AG09309 (cell line): ENCODE measurements at regions not wholly inside any gene's neighbourhood (a gene's known extent, or its start where the extent isn't known, plus 50 kb on each side); places are given as distances from the start of the nearest gene placed in this dataset.

Experiments used
- DNase-seq: peaks from one replicate; pipeline ENCODE4 v3.0.0-alpha.2; 2010; ENCODE audit warnings: low read depth
- H3K4me3 ChIP-seq: 2 replicates; pipeline ENCODE4 v1.5.1; 2011; ENCODE audit warnings: mild to moderate bottlenecking, low read depth, low read length, moderate library complexity; ENCODE audit not compliant: control insufficient read depth
- CTCF ChIP-seq: IDR thresholded peaks from 2 replicates; pipeline ENCODE4 v1.5.1; 2011; ENCODE audit warnings: mild to moderate bottlenecking, low read depth, low read length, inconsistent platforms; ENCODE audit not compliant: insufficient read depth, control insufficient read depth; ENCODE audit errors: missing control alignments

DNA sequence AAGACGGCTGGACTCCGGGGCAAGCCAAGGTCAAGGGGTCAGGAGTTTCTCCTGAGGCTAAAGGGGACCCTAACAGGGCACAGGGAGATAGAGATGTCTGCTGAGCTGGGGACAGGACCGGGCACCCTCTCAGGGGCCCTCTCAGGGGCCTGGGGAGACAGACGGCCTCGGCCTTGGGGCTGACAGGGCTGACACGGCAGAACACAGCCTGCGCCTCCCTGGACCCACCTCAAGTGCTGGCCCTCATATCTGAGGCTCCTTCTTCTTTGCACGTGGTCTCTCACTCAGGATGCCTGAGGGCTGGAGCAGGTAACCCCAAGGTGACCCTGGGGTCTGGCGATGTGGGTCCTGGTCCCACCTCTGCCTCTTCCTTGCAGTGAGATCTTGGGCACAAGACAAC is 186.9 kb upstream of the TNRC6C start:
- TF ChIP-seq CTCF = no peak
- DNase-seq = no peak
- no peak overlapping the region for H3K4me3 ChIP-seq

- DNase-seq = no peak
- H3K4me3 ChIP-seq = no peak overlapping the region
- no peak for TF ChIP-seq CTCF
Observed at GRCh38 chr17:77771998-77772397, 186.5 kb upstream of the TNRC6C start.

GRCh38 chr17:77772461-77772897 is 186.0 kb upstream of the TNRC6C start:
- no peak for DNase-seq
- H3K4me3 ChIP-seq = no peak overlapping the region
- TF ChIP-seq CTCF = peak; percentile 25

DNA sequence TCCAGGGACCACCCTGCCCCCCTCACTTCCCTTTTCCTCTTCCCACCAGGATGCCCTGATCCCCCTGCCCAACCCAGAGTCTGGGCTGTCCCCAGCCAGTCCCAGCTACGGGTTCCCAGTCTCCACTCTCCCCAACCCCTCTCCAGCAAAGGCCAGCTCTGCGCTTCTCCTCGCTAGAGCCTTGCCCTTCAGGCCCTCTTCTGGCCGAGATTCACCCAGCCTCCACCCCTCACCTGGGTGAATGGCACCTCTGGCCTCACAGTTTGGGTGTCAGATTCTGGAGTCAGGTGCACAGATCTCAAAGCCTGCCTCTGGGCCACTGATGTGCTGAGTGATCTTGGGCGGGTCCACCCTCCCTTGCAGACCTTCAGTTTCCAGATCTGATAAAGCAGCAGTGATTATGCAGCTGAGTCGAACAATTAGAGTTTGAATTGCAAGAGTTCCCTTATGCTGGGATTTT is 185.6 kb upstream of the TNRC6C start:
- TF ChIP-seq CTCF = no peak
- H3K4me3 ChIP-seq = no peak overlapping the region
- no peak for DNase-seq

GRCh38 chr17:77774182-77774581 is 184.3 kb upstream of the TNRC6C start:
- TF ChIP-seq CTCF = no peak
- no peak overlapping the region for H3K4me3 ChIP-seq
- DNase-seq = no peak

GRCh38 chr17:77778636-77779489 is 179.6 kb upstream of the TNRC6C start:
- H3K4me3 ChIP-seq = no peak overlapping the region
- DNase-seq = no peak
- TF ChIP-seq CTCF = no peak
